Keratinocyte (primary cell): ENCODE measurements at regions not wholly inside any gene's neighbourhood (a gene's known extent, or its start where the extent isn't known, plus 50 kb on each side); places are given as distances from the start of the nearest gene placed in this dataset.

Source experiments
- DNase-seq: peaks from one replicate; pipeline ENCODE4 v3.0.0-alpha.2; 2011; ENCODE audit warnings: low read depth, missing footprints, low spot score
- FAIRE-seq: peaks from 2 replicates; lab custom pipeline; 2011; peaks lifted over from hg19 to GRCh38; lab: Jason Lieb, UNC
- H2AFZ ChIP-seq: 2 replicates; pipeline ENCODE4 v1.6.0; 2012; ENCODE audit warnings: low read length, control low read depth, inconsistent platforms; ENCODE audit not compliant: control insufficient read depth
- H3K27ac ChIP-seq: 2 replicates; pipeline ENCODE4 v1.5.1; 2011; ENCODE audit warnings: low read length; ENCODE audit not compliant: control insufficient read depth, insufficient read depth
- H3K27me3 ChIP-seq: 3 replicates; pipeline ENCODE4 v1.6.0; 2011; ENCODE audit warnings: low read length; ENCODE audit not compliant: control insufficient read depth, insufficient read depth; ENCODE audit errors: extremely low read depth
- H3K36me3 ChIP-seq, 2 experiments: 2 replicates in 1 of 2; 3 replicates in 1 of 2; pipeline ENCODE4 v1.5.1; 2011; ENCODE audit warnings: low read length in 2 of 2, mild to moderate bottlenecking in 1 of 2; ENCODE audit not compliant: control insufficient read depth in 2 of 2, insufficient read depth in 2 of 2; ENCODE audit errors: extremely low read depth in 1 of 2
- H3K4me1 ChIP-seq: 3 replicates; pipeline ENCODE4 v1.5.1; 2011; ENCODE audit warnings: low read length; ENCODE audit not compliant: control insufficient read depth, insufficient read depth; ENCODE audit errors: extremely low read depth
- H3K4me2 ChIP-seq: 3 replicates; pipeline ENCODE4 v1.6.0; 2011; ENCODE audit warnings: low read depth, low read length; ENCODE audit not compliant: control insufficient read depth, insufficient read depth; ENCODE audit errors: extremely low read depth
- H3K4me3 ChIP-seq, 3 experiments: fragments of 200-600 bp in 1 of 3; sonication (generic) in 1 of 3; 2 replicates in 2 of 3; 3 replicates in 1 of 3; pipeline ENCODE4 v1.5.1; 2011 to 2016; ENCODE audit warnings: low read length in 3 of 3, mild to moderate bottlenecking in 3 of 3, control low read depth in 2 of 3, inconsistent platforms in 1 of 3, low read depth in 1 of 3, mixed read lengths in 1 of 3, mixed run types in 1 of 3, moderate library complexity in 1 of 3; ENCODE audit not compliant: control insufficient read depth in 2 of 3, insufficient read depth in 2 of 3; ENCODE audit errors: extremely low read depth in 1 of 3
- H3K79me2 ChIP-seq: 2 replicates; pipeline ENCODE4 v1.6.0; 2012; ENCODE audit warnings: low read length; ENCODE audit not compliant: control insufficient read depth, insufficient read depth
- H3K9ac ChIP-seq: 3 replicates; pipeline ENCODE4 v1.6.0; 2011; ENCODE audit warnings: low read length; ENCODE audit not compliant: control insufficient read depth, insufficient read depth; ENCODE audit errors: extremely low read depth
- H3K9me1 ChIP-seq: 3 replicates; pipeline ENCODE4 v1.6.0; 2011; ENCODE audit warnings: low read length; ENCODE audit not compliant: control insufficient read depth, insufficient read depth; ENCODE audit errors: extremely low read depth
- H3K9me3 ChIP-seq: 2 replicates; pipeline ENCODE4 v1.5.1; 2012; ENCODE audit warnings: low read depth, low read length; ENCODE audit not compliant: control insufficient read depth
- H4K20me1 ChIP-seq: 3 replicates; pipeline ENCODE4 v1.6.0; 2011; ENCODE audit warnings: low read length; ENCODE audit not compliant: control insufficient read depth, insufficient read depth; ENCODE audit errors: extremely low read depth
- EZH2 ChIP-seq: IDR thresholded peaks from one replicate; pipeline ENCODE4 v1.6.1; 2012; ENCODE audit warnings: inconsistent platforms, mild to moderate bottlenecking, low read length, moderate library complexity
- dilution Hi-C: fragments of 300-500 bp; cut with MboI; formaldehyde crosslinking; loops from one replicate; pipeline ENCODE4 v1.7.0; 2020; ENCODE audit warnings: low sequenced_read_pairs; ENCODE audit not compliant: extremely low pct_ligation_motif_present
- TF ChIP-seq, protein P1 (sequence below), 3 experiments: IDR thresholded peaks in 1 of 3; conservative IDR thresholded peaks in 1 of 3; optimal IDR thresholded peaks in 1 of 3; 2 replicates in 2 of 3; 3 replicates in 1 of 3; pipeline versions ENCODE3 to v1.5.1; 2011; ENCODE audit warnings: low read length in 3 of 3, mild to moderate bottlenecking in 3 of 3, moderate library complexity in 2 of 3, control low read depth in 1 of 3, inconsistent platforms in 1 of 3; ENCODE audit not compliant: insufficient read depth in 2 of 3; ENCODE audit errors: extremely low read depth in 1 of 3

DNA sequence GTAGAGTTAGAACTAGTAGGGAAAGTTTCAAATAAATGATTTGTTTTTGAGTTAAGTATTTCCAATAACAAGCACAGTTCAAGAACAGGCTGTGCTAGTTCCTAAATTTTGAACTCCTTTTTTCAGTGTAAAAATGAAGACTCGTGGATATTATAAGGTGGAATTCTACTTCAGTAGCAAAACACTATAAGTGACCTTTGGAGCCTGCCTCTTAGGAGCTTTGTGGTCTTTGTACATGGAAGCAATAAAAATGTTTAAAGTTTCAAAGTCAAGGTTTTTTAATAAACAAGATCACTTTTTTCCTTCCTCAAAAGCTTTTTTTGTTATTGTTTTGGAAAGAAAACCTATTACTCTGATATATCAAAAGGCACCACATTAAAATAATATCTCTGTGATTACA lies 292.4 kb upstream of the VWC2 start:
- no peak overlapping the region for H3K27ac ChIP-seq
- FAIRE-seq (no peak), DNase-seq (no peak)
- H3K36me3 ChIP-seq: no peaks in the 10 kb centered on the region
- H3K79me2 ChIP-seq: no peaks in the 10 kb centered on the region
- TF ChIP-seq, protein P1, sequence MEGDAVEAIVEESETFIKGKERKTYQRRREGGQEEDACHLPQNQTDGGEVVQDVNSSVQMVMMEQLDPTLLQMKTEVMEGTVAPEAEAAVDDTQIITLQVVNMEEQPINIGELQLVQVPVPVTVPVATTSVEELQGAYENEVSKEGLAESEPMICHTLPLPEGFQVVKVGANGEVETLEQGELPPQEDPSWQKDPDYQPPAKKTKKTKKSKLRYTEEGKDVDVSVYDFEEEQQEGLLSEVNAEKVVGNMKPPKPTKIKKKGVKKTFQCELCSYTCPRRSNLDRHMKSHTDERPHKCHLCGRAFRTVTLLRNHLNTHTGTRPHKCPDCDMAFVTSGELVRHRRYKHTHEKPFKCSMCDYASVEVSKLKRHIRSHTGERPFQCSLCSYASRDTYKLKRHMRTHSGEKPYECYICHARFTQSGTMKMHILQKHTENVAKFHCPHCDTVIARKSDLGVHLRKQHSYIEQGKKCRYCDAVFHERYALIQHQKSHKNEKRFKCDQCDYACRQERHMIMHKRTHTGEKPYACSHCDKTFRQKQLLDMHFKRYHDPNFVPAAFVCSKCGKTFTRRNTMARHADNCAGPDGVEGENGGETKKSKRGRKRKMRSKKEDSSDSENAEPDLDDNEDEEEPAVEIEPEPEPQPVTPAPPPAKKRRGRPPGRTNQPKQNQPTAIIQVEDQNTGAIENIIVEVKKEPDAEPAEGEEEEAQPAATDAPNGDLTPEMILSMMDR (optimal IDR thresholded peaks at IDR 0.05 in 1 of 3, IDR thresholded peaks at IDR 0.05 in 1 of 3, conservative IDR thresholded peaks at IDR 0.05 in 1 of 3; ENCODE audit: extremely low read depth in 1 of 3, insufficient read depth in 2 of 3, low read length in 3 of 3): no peak
- TF ChIP-seq EZH2: no peak
- no peak overlapping the region for H3K9ac ChIP-seq
- H3K4me2 ChIP-seq: no peak overlapping the region
- H3K9me3 ChIP-seq: no peaks in the 10 kb centered on the region
- H3K9me1 ChIP-seq: no peaks in the 10 kb centered on the region
- H4K20me1 ChIP-seq: no peaks in the 10 kb centered on the region
- dilution Hi-C loops: no loop called here
- no peak overlapping the region for H2AFZ ChIP-seq
- H3K27me3 ChIP-seq: no peaks in the 10 kb centered on the region
- no peak overlapping the region for H3K4me3 ChIP-seq
- H3K4me1 ChIP-seq: no peaks in the 10 kb centered on the region

DNA sequence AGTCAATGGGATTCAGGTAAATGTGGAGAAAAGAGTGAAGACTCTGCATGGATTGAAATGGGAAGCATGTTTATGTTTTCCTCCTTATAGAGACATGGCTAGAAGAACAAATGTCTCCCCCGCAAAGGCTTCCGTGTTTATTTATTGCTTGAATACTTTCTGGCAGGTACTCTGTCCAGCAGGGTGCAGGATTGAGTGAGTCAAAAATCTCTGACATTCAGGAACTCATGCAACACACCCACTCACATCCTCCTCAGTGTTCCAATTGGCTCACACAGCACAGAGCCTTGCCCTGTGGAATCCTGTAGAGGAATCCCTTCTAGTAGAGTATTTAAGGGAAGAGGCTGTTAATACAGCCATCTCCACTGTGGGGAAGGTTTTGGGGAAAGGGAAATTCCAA lies 290.3 kb upstream of the VWC2 start:
- dilution Hi-C loops: no loop called here
- DNase-seq: no peak

More for the DNA sequence above, 290.3 kb upstream of the VWC2 start:
- Histone ChIP-seq H4K20me1 (no peaks in the 10 kb centered on the region), H3K9ac (no peak overlapping the region), H3K9me1 (no peaks in the 10 kb centered on the region), H3K4me3 (no peak overlapping the region), H3K4me1 (no peaks in the 10 kb centered on the region), H3K36me3 (no peaks in the 10 kb centered on the region), H3K27ac (no peak overlapping the region), H3K79me2 (no peaks in the 10 kb centered on the region), H3K4me2 (no peak overlapping the region), H2AFZ (no peak overlapping the region), H3K27me3 (no peaks in the 10 kb centered on the region), H3K9me3 (no peaks in the 10 kb centered on the region)
- no peak for FAIRE-seq
- TF ChIP-seq, protein P1 (optimal IDR thresholded peaks at IDR 0.05 in 1 of 3, IDR thresholded peaks at IDR 0.05 in 1 of 3, conservative IDR thresholded peaks at IDR 0.05 in 1 of 3; ENCODE audit: extremely low read depth in 1 of 3, insufficient read depth in 2 of 3, low read length in 3 of 3): peak; percentile 19 to 46 (median 41)
- TF ChIP-seq EZH2: no peak
